IMR-90 (cell line): ENCODE measurements at regions not wholly inside any gene's neighbourhood (a gene's known extent, or its start where the extent isn't known, plus 50 kb on each side); places are given as distances from the start of the nearest gene placed in this dataset.

ENCODE experiments used
- ATAC-seq: fragments of 200-7000 bp; cut with Tn5 transposase; 2 replicates; pipeline ENCODE4 v1.9.1; 2020; ENCODE audit warnings: low read depth, mild to moderate bottlenecking, moderate library complexity
- BruUV-seq: library from RNA; stranded (reverse); fragments of 400-500 nt; replicated peaks from 2 replicates; lab custom pipeline; 2021; lab: Mats Ljungman, UMichigan
- CTCF ChIA-PET: fragments of 300-600 bp; formaldehyde crosslinking; extraction: SDS; loops from one replicate; lab custom pipeline; 2021; ENCODE audit warnings: antibody characterized with exemption; lab: Yijun Ruan, JAX
- POLR2A ChIA-PET: fragments of 300-600 bp; sonication (Branson Sonifier 250); formaldehyde crosslinking; loops from one replicate; lab custom pipeline; 2022; ENCODE audit warnings: antibody characterized with exemption; ENCODE audit not compliant: unreplicated experiment; lab: Charles Lee
- DNase-seq: peaks from one replicate; pipeline ENCODE4 v3.0.0; 2013
- H2AFZ ChIP-seq: replicated peaks from 2 replicates; pipeline ENCODE3; 2013; ENCODE audit warnings: low read length, mild to moderate bottlenecking; ENCODE audit not compliant: poor library complexity
- H2AK5ac ChIP-seq: 2 replicates; pipeline ENCODE4 v1.6.1; 2013; ENCODE audit warnings: low read depth, low read length, inconsistent platforms
- H2AK9ac ChIP-seq: replicated peaks from 2 replicates; pipeline ENCODE3; 2013; ENCODE audit warnings: mild to moderate bottlenecking, low read depth, low read length, moderate library complexity; ENCODE audit not compliant: poor library complexity
- H2BK120ac ChIP-seq: 2 replicates; pipeline ENCODE4 v1.6.1; 2013; ENCODE audit warnings: low read depth, low read length, inconsistent platforms
- H2BK15ac ChIP-seq: 3 replicates; pipeline ENCODE4 v1.6.1; 2013; ENCODE audit warnings: low read depth, low read length, inconsistent platforms
- H2BK20ac ChIP-seq: 2 replicates; pipeline ENCODE4 v1.6.1; 2013; ENCODE audit warnings: low read depth, mild to moderate bottlenecking, inconsistent platforms, low read length, moderate library complexity
- H2BK5ac ChIP-seq: 2 replicates; pipeline ENCODE4 v1.6.1; 2013; ENCODE audit warnings: mild to moderate bottlenecking, low read depth, low read length, inconsistent platforms; ENCODE audit not compliant: poor library complexity, severe bottlenecking
- H3K14ac ChIP-seq: replicated peaks from 2 replicates; pipeline ENCODE4 v1.6.1; 2013; ENCODE audit warnings: low read depth, low read length, inconsistent platforms
- H3K18ac ChIP-seq: 2 replicates; pipeline ENCODE4 v1.6.1; 2013; ENCODE audit warnings: low read depth, low read length, control low read depth
- H3K23ac ChIP-seq: 2 replicates; pipeline ENCODE4 v1.6.1; 2013; ENCODE audit warnings: low read depth, low read length, inconsistent platforms
- H3K27ac ChIP-seq: 2 replicates; pipeline ENCODE4 v1.5.1; 2013; ENCODE audit warnings: mild to moderate bottlenecking, control low read depth, low read length; ENCODE audit not compliant: insufficient read depth
- H3K27me3 ChIP-seq: 2 replicates; pipeline ENCODE4 v1.6.1; 2013; ENCODE audit warnings: low read length; ENCODE audit not compliant: control insufficient read depth, insufficient read depth
- H3K36me3 ChIP-seq: 2 replicates; pipeline ENCODE4 v1.6.1; 2013; ENCODE audit warnings: low read length, mixed read lengths; ENCODE audit not compliant: control insufficient read depth, insufficient read depth
- H3K4ac ChIP-seq: 2 replicates; pipeline ENCODE4 v1.6.1; 2013; ENCODE audit warnings: low read depth, low read length, inconsistent platforms
- H3K4me1 ChIP-seq: 2 replicates; pipeline ENCODE4 v1.6.1; 2013; ENCODE audit warnings: low read length, mixed read lengths; ENCODE audit not compliant: control insufficient read depth, insufficient read depth
- H3K4me2 ChIP-seq: 2 replicates; pipeline ENCODE4 v1.6.1; 2013; ENCODE audit warnings: low read depth, mild to moderate bottlenecking, control low read depth, low read length, moderate library complexity
- H3K4me3 ChIP-seq: 2 replicates; pipeline ENCODE4 v1.5.1; 2013; ENCODE audit warnings: low read depth, mild to moderate bottlenecking, control low read depth, low read length, moderate library complexity; ENCODE audit not compliant: insufficient read depth
- H3K56ac ChIP-seq: 2 replicates; pipeline ENCODE4 v1.6.1; 2013; ENCODE audit warnings: low read length, inconsistent platforms; ENCODE audit not compliant: insufficient read depth; ENCODE audit errors: extremely low read depth
- H3K79me1 ChIP-seq, 2 experiments: 2 replicates each; pipeline ENCODE4 v1.6.1; 2013; ENCODE audit warnings: low read length in 2 of 2, inconsistent platforms in 1 of 2, low read depth in 1 of 2
- H3K9ac ChIP-seq: 2 replicates; pipeline ENCODE4 v1.6.1; 2013; ENCODE audit warnings: low read depth, low read length, control low read depth
- H3K9me1 ChIP-seq: 2 replicates; pipeline ENCODE4 v1.6.1; 2013; ENCODE audit warnings: low read length, inconsistent platforms; ENCODE audit not compliant: insufficient read depth
- H3K9me3 ChIP-seq: 2 replicates; pipeline ENCODE4 v1.6.1; 2013; ENCODE audit warnings: low read length; ENCODE audit not compliant: control insufficient read depth, insufficient read depth
- H4K20me1 ChIP-seq: 2 replicates; pipeline ENCODE4 v1.6.1; 2013; ENCODE audit warnings: low read length, inconsistent platforms; ENCODE audit not compliant: insufficient read depth
- H4K5ac ChIP-seq: 2 replicates; pipeline ENCODE4 v1.6.1; 2013; ENCODE audit warnings: mild to moderate bottlenecking, low read depth, low read length, control low read depth
- H4K8ac ChIP-seq, 2 experiments: 2 replicates each; pipeline ENCODE4 v1.6.1; 2013; ENCODE audit warnings: low read depth in 2 of 2, low read length in 2 of 2, control low read depth in 1 of 2, inconsistent platforms in 1 of 2
- H4K91ac ChIP-seq: 2 replicates; pipeline ENCODE4 v1.6.1; 2013; ENCODE audit warnings: low read depth, low read length, inconsistent platforms; ENCODE audit not compliant: insufficient read depth
- BHLHE40 ChIP-seq: fragments of 150-350 bp; IDR thresholded peaks from 2 replicates; pipeline ENCODE4 v1.6.1; 2016; ENCODE audit warnings: mild to moderate bottlenecking, low read depth, low read length
- FOS ChIP-seq: fragments of 150-350 bp; IDR thresholded peaks from 2 replicates; pipeline ENCODE4 v1.6.1; 2016; ENCODE audit warnings: low read depth, low read length
- RAD21 ChIP-seq: IDR thresholded peaks from 2 replicates; pipeline ENCODE4 v1.6.1; 2012; ENCODE audit warnings: low read length, improper control_type of control experiment
- RCOR1 ChIP-seq: IDR thresholded peaks from 2 replicates; pipeline ENCODE4 v1.6.1; 2012; ENCODE audit warnings: mild to moderate bottlenecking, low read length, improper control_type of control experiment; ENCODE audit not compliant: insufficient replicate concordance
- dilution Hi-C: fragments of 300-500 bp; cut with HindIII; formaldehyde crosslinking; loops from one replicate; pipeline ENCODE4 v1.14.3; 2018; ENCODE audit warnings: low sequenced_read_pairs; ENCODE audit not compliant: unreplicated experiment
- in situ Hi-C: fragments of 300-500 bp; cut with MboI; formaldehyde crosslinking; loops from 3 replicates; pipeline ENCODE4 v1.14.3; 2019; ENCODE audit warnings: low sequenced_read_pairs, inconsistent platforms, mixed read lengths
- intact Hi-C: fragments of 100-400 bp; cut with micrococcal nuclease; formaldehyde crosslinking; loops from 2 replicates; pipeline ENCODE4 v1.10.0; 2022
- TF ChIP-seq, protein P1 (sequence below): fragments of 150-350 bp; IDR thresholded peaks from 2 replicates; pipeline ENCODE4 v1.6.1; 2016; ENCODE audit warnings: low read depth, mild to moderate bottlenecking, low read length, moderate library complexity, borderline replicate concordance

DNA sequence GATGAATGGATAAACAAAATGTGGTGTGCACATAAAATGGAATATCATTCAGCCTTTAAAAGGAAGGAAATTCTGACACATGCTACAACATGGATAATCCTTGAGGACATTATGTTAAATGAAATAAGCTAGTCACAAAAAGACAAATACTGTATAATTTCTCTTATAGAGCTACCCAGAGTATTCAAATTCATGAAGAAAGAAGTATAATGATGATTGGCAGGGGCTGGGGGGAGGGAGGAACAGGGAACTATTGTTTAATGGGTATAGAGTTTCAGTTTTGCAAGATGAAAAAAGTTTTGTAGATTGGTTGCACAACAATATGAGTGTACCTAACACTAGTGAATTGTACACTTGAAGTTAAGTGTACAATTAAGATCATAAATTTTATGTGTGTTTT lies 153.9 kb upstream of the STK26 start:
- CTCF ChIA-PET = no interaction called here
- no peak overlapping the region for H2BK20ac ChIP-seq

More for the DNA sequence above, 153.9 kb upstream of the STK26 start:
- POLR2A ChIA-PET = no interaction called here
- Histone ChIP-seq H3K4me1 (no peaks in the 10 kb centered on the region), H2AK9ac (no peak overlapping the region), H2BK15ac (no peak overlapping the region), H3K79me1 (no peaks in the 10 kb centered on the region), H4K5ac (no peak overlapping the region), H3K9ac (no peak overlapping the region), H3K36me3 (no peaks in the 10 kb centered on the region), H2BK120ac (no peak overlapping the region), H3K4ac (no peak overlapping the region), H3K27me3 (peaks cover 2% of the 10 kb centered on the region; the same call in 1 of the 2 replicates), H3K56ac (no peak overlapping the region), H3K27ac (no peak overlapping the region), H3K14ac (no peak overlapping the region), H2AK5ac (no peak overlapping the region), H4K8ac (no peak overlapping the region), H4K20me1 (no peaks in the 10 kb centered on the region), H3K18ac (no peak overlapping the region), H3K9me3 (no peaks in the 10 kb centered on the region), H4K91ac (no peak overlapping the region), H3K4me2 (no peak overlapping the region), H3K9me1 (no peaks in the 10 kb centered on the region), H2BK5ac (no peak overlapping the region), H2AFZ (no peak overlapping the region), H3K23ac (no peak overlapping the region), H3K4me3 (no peak overlapping the region)
- no peak for ATAC-seq
- TF ChIP-seq BHLHE40 (no peak), RCOR1 (no peak), FOS (no peak), RAD21 (no peak)
- TF ChIP-seq, protein P1, sequence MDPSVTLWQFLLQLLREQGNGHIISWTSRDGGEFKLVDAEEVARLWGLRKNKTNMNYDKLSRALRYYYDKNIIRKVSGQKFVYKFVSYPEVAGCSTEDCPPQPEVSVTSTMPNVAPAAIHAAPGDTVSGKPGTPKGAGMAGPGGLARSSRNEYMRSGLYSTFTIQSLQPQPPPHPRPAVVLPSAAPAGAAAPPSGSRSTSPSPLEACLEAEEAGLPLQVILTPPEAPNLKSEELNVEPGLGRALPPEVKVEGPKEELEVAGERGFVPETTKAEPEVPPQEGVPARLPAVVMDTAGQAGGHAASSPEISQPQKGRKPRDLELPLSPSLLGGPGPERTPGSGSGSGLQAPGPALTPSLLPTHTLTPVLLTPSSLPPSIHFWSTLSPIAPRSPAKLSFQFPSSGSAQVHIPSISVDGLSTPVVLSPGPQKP = no peak
- in situ Hi-C loops = no loop called here
- no peak for DNase-seq
- dilution Hi-C loops = no loop called here
- BruUV-seq = no TSS peak
- intact Hi-C loops = no loop called here
